Suprapubic skin (tissue), 4 donors: ENCODE measurements at regions not wholly inside any gene's neighbourhood (a gene's known extent, or its start where the extent isn't known, plus 50 kb on each side); places are given as distances from the start of the nearest gene placed in this dataset.

Source experiments
- DNase-seq, 2 donors: peaks; one replicate each; pipeline ENCODE4 v3.0.0-alpha.2; 2019; ENCODE audit warnings: low spot score in 2 of 2
- H3K27ac ChIP-seq: fragments of 200-600 bp; sonication (generic); one replicate; pipeline ENCODE4 v1.5.1; 2019
- H3K27me3 ChIP-seq: fragments of 200-600 bp; sonication (generic); one replicate; pipeline ENCODE4 v1.5.1; 2019
- H3K36me3 ChIP-seq: fragments of 200-600 bp; sonication (generic); one replicate; pipeline ENCODE4 v1.5.1; 2019
- H3K4me1 ChIP-seq: fragments of 200-600 bp; sonication (generic); one replicate; pipeline ENCODE4 v1.5.1; 2019
- H3K4me3 ChIP-seq: fragments of 200-600 bp; sonication (generic); one replicate; pipeline ENCODE4 v1.5.1; 2019; ENCODE audit warnings: mild to moderate bottlenecking
- H3K9me3 ChIP-seq: fragments of 200-600 bp; sonication (generic); one replicate; pipeline ENCODE4 v1.5.1; 2019
- CTCF ChIP-seq, 2 donors: fragments of 200-600 bp in 1 of 2; fragments of 450-650 bp in 1 of 2; sonication (generic) in 1 of 2; IDR thresholded peaks; one replicate each; pipeline ENCODE4 v1.5.1; 2016 to 2019; ENCODE audit warnings: antibody characterized with exemption in 2 of 2, mild to moderate bottlenecking in 1 of 2, moderate library complexity in 1 of 2
- EP300 ChIP-seq: sonication (generic); formaldehyde crosslinking; IDR thresholded peaks from one replicate; pipeline ENCODE4 v1.6.1; 2017; ENCODE audit warnings: antibody characterized with exemption
- POLR2A ChIP-seq, 2 donors: fragments of 450-650 bp; IDR thresholded peaks; one replicate each; pipeline ENCODE4 v1.6.1; 2017; ENCODE audit warnings: antibody characterized with exemption in 2 of 2, mild to moderate bottlenecking in 2 of 2, moderate library complexity in 2 of 2
- POLR2AphosphoS5 ChIP-seq, 3 donors: sonication (generic); formaldehyde crosslinking; IDR thresholded peaks; one replicate each; pipeline ENCODE4 v1.6.1; 2017; ENCODE audit warnings: antibody characterized with exemption in 3 of 3
- WGBS: methylation state at CpG from one replicate; pipeline ENCODE4 v1.1.5; 2018; 5-methylcytosine and 5-hydroxymethylcytosine counted together

DNA sequence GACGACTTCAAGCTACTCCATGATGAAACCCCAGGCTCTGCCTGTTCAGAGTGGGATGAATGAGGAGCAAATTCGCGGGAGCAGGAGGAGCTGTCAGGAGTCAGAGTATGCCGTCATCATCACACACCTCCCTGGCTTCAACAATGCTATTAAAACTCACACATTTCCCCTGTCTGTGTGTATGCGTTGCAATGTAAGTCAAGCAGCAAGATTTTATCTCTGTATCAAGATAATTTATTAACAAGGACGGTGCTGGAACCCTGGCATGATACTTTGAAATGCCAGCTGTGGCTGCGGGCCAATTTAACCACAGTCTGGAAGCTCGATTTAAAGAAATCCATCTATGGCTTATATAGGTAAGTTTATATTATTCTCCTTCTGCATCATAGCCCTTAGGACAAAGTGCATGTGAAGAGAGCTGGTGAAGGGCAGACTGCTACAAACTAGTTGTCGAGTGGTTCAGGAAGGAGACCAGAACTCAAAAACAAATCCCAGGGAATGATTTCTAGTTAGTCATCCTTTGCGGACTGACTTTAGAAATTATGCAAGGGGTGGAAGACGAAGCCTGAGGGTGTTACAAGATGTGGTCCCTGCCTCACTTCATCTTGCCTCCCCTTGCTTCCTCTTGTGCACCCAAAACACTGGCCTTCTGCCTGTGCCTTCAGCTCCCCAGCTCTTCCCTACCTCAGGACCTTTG, 486.5 kb downstream of the COG6 start:
- DNase-seq, result no peak

GRCh38 chr13:40143106-40143505, 487.6 kb downstream of the COG6 start:
- H3K4me1 ChIP-seq, result no peaks in the 10 kb centered on the region
- 83% methylated on average over 5 of the region's 5 CpGs for WGBS
- H3K9me3 ChIP-seq, result no peaks in the 10 kb centered on the region
- no peaks in the 10 kb centered on the region for H3K36me3 ChIP-seq
- H3K4me3 ChIP-seq, result no peak overlapping the region
- no peak for DNase-seq
- H3K27me3 ChIP-seq, result no peaks in the 10 kb centered on the region
- no peak for TF ChIP-seq POLR2A (IDR thresholded peaks at IDR 0.05)
- no peak for TF ChIP-seq POLR2AphosphoS5 (IDR thresholded peaks at IDR 0.05)
- TF ChIP-seq EP300, result no peak
- no peak for TF ChIP-seq CTCF (IDR thresholded peaks at IDR 0.05)
- H3K27ac ChIP-seq, result no peak overlapping the region

More for the DNA sequence above, 486.5 kb downstream of the COG6 start:
- Histone ChIP-seq H3K4me1 (no peaks in the 10 kb centered on the region), H3K9me3 (no peaks in the 10 kb centered on the region), H3K27me3 (no peaks in the 10 kb centered on the region), H3K36me3 (no peaks in the 10 kb centered on the region), H3K4me3 (no peak overlapping the region), H3K27ac (no peak overlapping the region)
- no peak for TF ChIP-seq CTCF (IDR thresholded peaks at IDR 0.05)
- no peak for TF ChIP-seq EP300
- no peak for TF ChIP-seq POLR2A (IDR thresholded peaks at IDR 0.05)
- TF ChIP-seq POLR2AphosphoS5 (IDR thresholded peaks at IDR 0.05), result no peak
- 68% methylated on average over 11 of the region's 11 CpGs for WGBS

- H3K4me3 ChIP-seq, result no peak overlapping the region
- no peak for TF ChIP-seq CTCF (IDR thresholded peaks at IDR 0.05)
- TF ChIP-seq POLR2A (IDR thresholded peaks at IDR 0.05), result no peak
- no peak for TF ChIP-seq EP300
- no peak for TF ChIP-seq POLR2AphosphoS5 (IDR thresholded peaks at IDR 0.05)
- 87% methylated on average over 6 of the region's 6 CpGs for WGBS
- no peak overlapping the region for H3K27ac ChIP-seq
- no peaks in the 10 kb centered on the region for H3K36me3 ChIP-seq
- no peak for DNase-seq
- H3K4me1 ChIP-seq, result no peaks in the 10 kb centered on the region
- H3K9me3 ChIP-seq, result no peaks in the 10 kb centered on the region
- no peaks in the 10 kb centered on the region for H3K27me3 ChIP-seq
These were observed 488.1 kb downstream of the COG6 start for GRCh38 chr13:40143559-40143958.

GRCh38 chr13:40145139-40145538, 489.7 kb downstream of the COG6 start:
- Histone ChIP-seq H3K4me3 (no peak overlapping the region), H3K27me3 (no peaks in the 10 kb centered on the region), H3K4me1 (peaks cover 12% of the 10 kb centered on the region), H3K36me3 (no peaks in the 10 kb centered on the region), H3K27ac (no peak overlapping the region), H3K9me3 (no peaks in the 10 kb centered on the region)
- TF ChIP-seq CTCF (IDR thresholded peaks at IDR 0.05) (no peak), POLR2A (IDR thresholded peaks at IDR 0.05) (no peak), EP300 (no peak), POLR2AphosphoS5 (IDR thresholded peaks at IDR 0.05) (no peak)
- WGBS, result 95% methylated on average over 7 of the region's 7 CpGs
- no peak for DNase-seq

DNA sequence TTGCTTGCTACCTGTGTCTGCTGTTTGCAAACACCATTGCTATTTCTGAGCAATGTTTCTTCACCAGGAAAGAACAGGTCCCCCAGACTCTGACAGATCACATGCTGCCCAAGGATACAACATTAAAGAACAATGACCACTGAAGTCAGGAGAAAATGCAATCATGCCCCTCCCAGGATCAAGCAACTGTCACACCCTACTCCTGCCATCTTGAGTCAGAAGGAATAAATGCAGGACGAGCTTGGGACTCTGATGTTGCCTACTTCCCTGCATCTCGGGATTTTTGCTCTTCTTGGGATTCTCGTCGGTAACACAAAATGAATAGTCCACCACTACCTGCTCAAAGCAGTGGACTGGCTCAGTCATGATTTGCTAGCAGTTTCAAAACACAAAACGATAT, 490.6 kb downstream of the COG6 start:
- Histone ChIP-seq H3K36me3 (no peaks in the 10 kb centered on the region), H3K4me3 (no peak overlapping the region), H3K27me3 (no peaks in the 10 kb centered on the region), H3K27ac (no peak overlapping the region), H3K4me1 (peaks cover 12% of the 10 kb centered on the region), H3K9me3 (no peaks in the 10 kb centered on the region)
- WGBS, result 57% methylated on average over 5 of the region's 5 CpGs
- TF ChIP-seq EP300, result no peak
- no peak for TF ChIP-seq POLR2AphosphoS5 (IDR thresholded peaks at IDR 0.05)
- TF ChIP-seq POLR2A (IDR thresholded peaks at IDR 0.05), result no peak
- no peak for TF ChIP-seq CTCF (IDR thresholded peaks at IDR 0.05)
- no peak for DNase-seq
